ENCODE measurements at regions not wholly inside any gene's neighbourhood (a gene's known extent, or its start where the extent isn't known, plus 50 kb on each side); places are given as distances from the start of the nearest gene placed in this dataset.

DNA sequence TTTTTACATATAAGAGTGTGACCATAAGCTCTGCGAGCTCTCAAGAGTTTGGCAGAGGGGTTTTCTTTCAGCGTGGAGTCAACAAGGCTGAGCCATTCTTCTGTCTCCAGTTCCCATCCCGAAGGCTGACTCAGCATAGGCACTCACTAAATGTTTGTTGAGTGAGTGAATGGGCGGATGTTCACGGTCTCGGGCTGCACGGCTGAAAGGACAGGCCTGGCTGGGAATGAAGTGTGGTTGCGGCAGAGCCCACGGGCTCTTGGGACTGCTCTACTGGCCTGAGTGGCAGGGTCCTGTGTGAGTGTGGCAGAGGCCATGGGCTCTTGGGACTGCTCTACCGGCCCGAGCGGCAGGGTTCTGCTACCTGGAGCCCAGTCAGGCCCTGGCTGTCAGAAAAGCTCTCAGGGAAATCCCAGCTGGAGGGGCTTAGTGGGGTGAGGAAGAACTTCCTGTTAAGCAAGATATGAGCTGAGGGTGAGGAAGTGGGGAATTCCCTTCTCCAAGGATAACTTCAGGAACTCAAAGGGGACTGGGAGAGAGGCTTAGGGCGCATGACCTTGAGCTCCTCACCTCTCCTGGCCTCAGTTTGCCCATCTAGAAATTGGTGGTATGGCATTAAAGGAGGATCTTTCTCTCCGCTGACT, 56.6 kb upstream of the C1orf174 start:
- Histone ChIP-seq H3K9me3 (ENCODE audit: insufficient read depth, low read depth, low read length) (no peaks in the 10 kb centered on the region), H2AFZ (ENCODE audit: low read depth, low read length) (no peak overlapping the region), H3K36me3 (ENCODE audit: insufficient read depth, low read length) (no peaks in the 10 kb centered on the region), H3K79me2 (ENCODE audit: insufficient read depth, low read length) (no peaks in the 10 kb centered on the region), H3K27ac (ENCODE audit: low read depth, low read length) (no peak overlapping the region), H3K4me2 (ENCODE audit: low read length) (no peak overlapping the region), H3K4me1 (ENCODE audit: insufficient read depth, low read length) (no peaks in the 10 kb centered on the region), H4K20me1 (ENCODE audit: insufficient read depth, low read length) (no peaks in the 10 kb centered on the region), H3K9ac (ENCODE audit: low read length) (no peak overlapping the region), H3K4me3 (ENCODE audit: insufficient read depth, low read depth, low read length) (no peak overlapping the region), H3K27me3 (ENCODE audit: insufficient read depth, low read length) (no peaks in the 10 kb centered on the region)
- Mint-ChIP-seq H3K27ac (ENCODE audit: unreplicated experiment) (no peak overlapping the region), H3K27me3 (ENCODE audit: low read depth, unreplicated experiment) (peaks cover 9% of the 10 kb centered on the region), H3K36me3 (ENCODE audit: low read depth, unreplicated experiment) (no peaks in the 10 kb centered on the region), H3K4me1 (ENCODE audit: low read depth, unreplicated experiment) (no peaks in the 10 kb centered on the region), H3K4me3 (ENCODE audit: unreplicated experiment) (no peak overlapping the region), H3K9me3 (ENCODE audit: unreplicated experiment) (peaks cover 10% of the 10 kb centered on the region)
- no peak for FAIRE-seq
- DNase-seq (ENCODE audit: low read depth) = no peak
- TF ChIP-seq EZH2 (IDR thresholded peaks at IDR 0.05; ENCODE audit: insufficient read depth, low read length) = no peak
- TF ChIP-seq, protein P1, sequence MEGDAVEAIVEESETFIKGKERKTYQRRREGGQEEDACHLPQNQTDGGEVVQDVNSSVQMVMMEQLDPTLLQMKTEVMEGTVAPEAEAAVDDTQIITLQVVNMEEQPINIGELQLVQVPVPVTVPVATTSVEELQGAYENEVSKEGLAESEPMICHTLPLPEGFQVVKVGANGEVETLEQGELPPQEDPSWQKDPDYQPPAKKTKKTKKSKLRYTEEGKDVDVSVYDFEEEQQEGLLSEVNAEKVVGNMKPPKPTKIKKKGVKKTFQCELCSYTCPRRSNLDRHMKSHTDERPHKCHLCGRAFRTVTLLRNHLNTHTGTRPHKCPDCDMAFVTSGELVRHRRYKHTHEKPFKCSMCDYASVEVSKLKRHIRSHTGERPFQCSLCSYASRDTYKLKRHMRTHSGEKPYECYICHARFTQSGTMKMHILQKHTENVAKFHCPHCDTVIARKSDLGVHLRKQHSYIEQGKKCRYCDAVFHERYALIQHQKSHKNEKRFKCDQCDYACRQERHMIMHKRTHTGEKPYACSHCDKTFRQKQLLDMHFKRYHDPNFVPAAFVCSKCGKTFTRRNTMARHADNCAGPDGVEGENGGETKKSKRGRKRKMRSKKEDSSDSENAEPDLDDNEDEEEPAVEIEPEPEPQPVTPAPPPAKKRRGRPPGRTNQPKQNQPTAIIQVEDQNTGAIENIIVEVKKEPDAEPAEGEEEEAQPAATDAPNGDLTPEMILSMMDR (IDR thresholded peaks at IDR 0.05; ENCODE audit: insufficient read depth, low read depth, low read length) = no peak

DNA sequence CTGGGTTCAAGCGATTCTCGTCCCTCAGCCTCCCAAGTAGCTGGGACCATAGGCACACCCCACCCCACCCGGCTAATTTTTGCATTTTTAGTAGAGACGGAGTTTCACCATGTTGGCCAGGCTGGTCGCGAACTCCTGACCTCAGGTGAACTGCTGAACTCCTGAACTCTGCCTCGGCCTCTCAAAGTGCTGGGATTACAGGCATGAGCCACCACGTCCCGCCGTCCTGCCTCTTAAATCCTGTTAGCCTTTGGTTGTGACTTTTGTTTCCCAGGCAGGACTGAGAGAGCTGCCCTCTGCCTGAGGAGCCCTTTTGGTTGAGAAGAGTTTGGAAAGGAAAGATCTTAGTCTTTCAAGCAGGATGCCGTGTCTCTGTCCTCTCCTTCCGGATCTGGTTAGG, 59.3 kb upstream of the C1orf174 start:
- no peak overlapping the region for H2AFZ ChIP-seq (ENCODE audit: low read depth, low read length)
- H3K36me3 ChIP-seq (ENCODE audit: insufficient read depth, low read length) = no peaks in the 10 kb centered on the region
- no peak overlapping the region for H3K9ac ChIP-seq (ENCODE audit: low read length)
- Mint-ChIP-seq H3K4me3 (ENCODE audit: unreplicated experiment) (no peak overlapping the region), H3K27me3 (ENCODE audit: low read depth, unreplicated experiment) (no peaks in the 10 kb centered on the region), H3K36me3 (ENCODE audit: low read depth, unreplicated experiment) (no peaks in the 10 kb centered on the region), H3K9me3 (ENCODE audit: unreplicated experiment) (peaks cover 5% of the 10 kb centered on the region), H3K4me1 (ENCODE audit: low read depth, unreplicated experiment) (no peaks in the 10 kb centered on the region), H3K27ac (ENCODE audit: unreplicated experiment) (no peak overlapping the region)
- DNase-seq (ENCODE audit: low read depth) (no peak), FAIRE-seq (no peak)
- no peaks in the 10 kb centered on the region for H3K79me2 ChIP-seq (ENCODE audit: insufficient read depth, low read length)
- H3K27me3 ChIP-seq (ENCODE audit: insufficient read depth, low read length) = no peaks in the 10 kb centered on the region
- H3K4me2 ChIP-seq (ENCODE audit: low read length) = no peak overlapping the region
- no peaks in the 10 kb centered on the region for H3K4me1 ChIP-seq (ENCODE audit: insufficient read depth, low read length)
- no peak overlapping the region for H3K27ac ChIP-seq (ENCODE audit: low read depth, low read length)
- TF ChIP-seq EZH2 (IDR thresholded peaks at IDR 0.05; ENCODE audit: insufficient read depth, low read length) = no peak
- TF ChIP-seq, protein P1 (IDR thresholded peaks at IDR 0.05; ENCODE audit: insufficient read depth, low read depth, low read length) = no peak
- no peaks in the 10 kb centered on the region for H4K20me1 ChIP-seq (ENCODE audit: insufficient read depth, low read length)
- H3K4me3 ChIP-seq (ENCODE audit: insufficient read depth, low read depth, low read length) = no peak overlapping the region
- no peaks in the 10 kb centered on the region for H3K9me3 ChIP-seq (ENCODE audit: insufficient read depth, low read depth, low read length)

DNA sequence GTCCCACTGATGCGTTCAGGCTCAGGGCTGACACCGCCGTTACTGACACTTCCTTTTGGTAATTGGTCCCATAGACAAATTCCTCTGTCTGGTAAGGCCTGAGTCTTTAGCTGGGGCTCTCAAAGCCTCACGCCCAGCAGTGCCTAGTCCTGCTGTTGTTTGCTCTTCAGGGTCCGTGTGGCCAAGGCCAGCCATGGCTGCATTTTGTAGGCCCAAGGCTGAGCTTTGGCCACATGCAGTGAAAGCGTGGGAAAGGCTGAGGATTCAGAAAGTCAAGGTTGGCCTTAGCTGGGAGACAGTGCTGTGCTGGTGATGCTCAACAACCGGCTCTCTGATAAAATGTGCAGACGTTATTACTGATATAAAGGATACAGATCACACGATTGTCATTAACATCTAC, 63.5 kb upstream of the C1orf174 start:
- Mint-ChIP-seq H3K27ac (ENCODE audit: unreplicated experiment) (no peak overlapping the region), H3K4me3 (ENCODE audit: unreplicated experiment) (no peak overlapping the region), H3K36me3 (ENCODE audit: low read depth, unreplicated experiment) (no peaks in the 10 kb centered on the region), H3K4me1 (ENCODE audit: low read depth, unreplicated experiment) (no peaks in the 10 kb centered on the region), H3K9me3 (ENCODE audit: unreplicated experiment) (peaks cover 6% of the 10 kb centered on the region), H3K27me3 (ENCODE audit: low read depth, unreplicated experiment) (peaks cover 6% of the 10 kb centered on the region)
- H3K27me3 ChIP-seq (ENCODE audit: insufficient read depth, low read length) = no peaks in the 10 kb centered on the region
- H2AFZ ChIP-seq (ENCODE audit: low read depth, low read length) = no peak overlapping the region
- no peaks in the 10 kb centered on the region for H4K20me1 ChIP-seq (ENCODE audit: insufficient read depth, low read length)
- no peaks in the 10 kb centered on the region for H3K4me1 ChIP-seq (ENCODE audit: insufficient read depth, low read length)
- FAIRE-seq (no peak), DNase-seq (ENCODE audit: low read depth) (no peak)
- H3K4me3 ChIP-seq (ENCODE audit: insufficient read depth, low read depth, low read length) = no peak overlapping the region
- no peaks in the 10 kb centered on the region for H3K79me2 ChIP-seq (ENCODE audit: insufficient read depth, low read length)
- no peak overlapping the region for H3K9ac ChIP-seq (ENCODE audit: low read length)
- peaks cover 7% of the 10 kb centered on the region for H3K9me3 ChIP-seq (ENCODE audit: insufficient read depth, low read depth, low read length)
- no peak overlapping the region for H3K4me2 ChIP-seq (ENCODE audit: low read length)
- H3K27ac ChIP-seq (ENCODE audit: low read depth, low read length) = no peak overlapping the region
- TF ChIP-seq EZH2 (IDR thresholded peaks at IDR 0.05; ENCODE audit: insufficient read depth, low read length) = no peak
- TF ChIP-seq, protein P1 (IDR thresholded peaks at IDR 0.05; ENCODE audit: insufficient read depth, low read depth, low read length) = no peak
- no peaks in the 10 kb centered on the region for H3K36me3 ChIP-seq (ENCODE audit: insufficient read depth, low read length)
